ENCODE measurements at regions not wholly inside any gene's neighbourhood (a gene's known extent, or its start where the extent isn't known, plus 50 kb on each side); places are given as distances from the start of the nearest gene placed in this dataset.
"Not testable (repeated sequence)": the region's sequence is repeated elsewhere in the genome, so short reads cannot be mapped to it uniquely, and the experiment has no call there.

DNA sequence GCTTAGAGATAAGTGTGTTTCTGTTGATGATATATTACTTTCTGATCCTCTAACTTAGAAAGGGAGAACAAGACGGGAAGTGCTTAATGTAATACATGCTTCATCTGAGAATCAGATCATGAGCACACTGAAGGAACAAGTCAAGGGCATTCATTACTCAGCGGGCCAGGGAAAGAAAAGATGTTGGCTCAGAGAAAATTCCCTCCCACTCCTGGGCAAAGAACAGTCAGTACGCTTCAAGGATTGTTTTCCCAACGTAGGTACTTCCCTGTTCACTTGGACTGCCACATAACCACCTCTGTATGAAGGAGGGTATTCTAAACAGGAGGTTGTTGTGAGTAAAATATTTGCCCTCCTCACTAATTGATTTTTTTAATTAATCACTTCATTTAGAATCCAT is 374.5 kb upstream of the FMR1 start:
- intact Hi-C loops (cut with micrococcal nuclease): no loop called here
- Histone ChIP-seq H3K9me3 (ENCODE audit: control insufficient read depth, insufficient read depth, low read length) (no peaks in the 10 kb centered on the region), H3K27ac (ENCODE audit: low read length) (no peak overlapping the region), H3K36me3 (ENCODE audit: control insufficient read depth, insufficient read depth, low read length) (no peaks in the 10 kb centered on the region), H3K27me3 (ENCODE audit: control insufficient read depth, insufficient read depth, low read length) (no peaks in the 10 kb centered on the region), H3K4me3 (ENCODE audit: low read length) (no peak overlapping the region), H3K4me1 (ENCODE audit: control insufficient read depth, insufficient read depth, low read length) (no peaks in the 10 kb centered on the region)
- 86% methylated on average over 2 of the region's 4 CpGs for WGBS (ENCODE audit: insufficient coverage)
- Mint-ChIP-seq H3K27ac (no peak overlapping the region), H3K4me3 (no peak overlapping the region), H3K4me1 (no peaks in the 10 kb centered on the region), H3K27me3 (ENCODE audit: low read depth in 2 of 2) (no peaks in the 10 kb centered on the region), H3K36me3 (no peaks in the 10 kb centered on the region), H3K9me3 (peaks cover 0 to 3% of the 10 kb centered on the region in 2 donors)
- ATAC-seq (no peak), DNase-seq (no peak)
- TF ChIP-seq, protein P1, sequence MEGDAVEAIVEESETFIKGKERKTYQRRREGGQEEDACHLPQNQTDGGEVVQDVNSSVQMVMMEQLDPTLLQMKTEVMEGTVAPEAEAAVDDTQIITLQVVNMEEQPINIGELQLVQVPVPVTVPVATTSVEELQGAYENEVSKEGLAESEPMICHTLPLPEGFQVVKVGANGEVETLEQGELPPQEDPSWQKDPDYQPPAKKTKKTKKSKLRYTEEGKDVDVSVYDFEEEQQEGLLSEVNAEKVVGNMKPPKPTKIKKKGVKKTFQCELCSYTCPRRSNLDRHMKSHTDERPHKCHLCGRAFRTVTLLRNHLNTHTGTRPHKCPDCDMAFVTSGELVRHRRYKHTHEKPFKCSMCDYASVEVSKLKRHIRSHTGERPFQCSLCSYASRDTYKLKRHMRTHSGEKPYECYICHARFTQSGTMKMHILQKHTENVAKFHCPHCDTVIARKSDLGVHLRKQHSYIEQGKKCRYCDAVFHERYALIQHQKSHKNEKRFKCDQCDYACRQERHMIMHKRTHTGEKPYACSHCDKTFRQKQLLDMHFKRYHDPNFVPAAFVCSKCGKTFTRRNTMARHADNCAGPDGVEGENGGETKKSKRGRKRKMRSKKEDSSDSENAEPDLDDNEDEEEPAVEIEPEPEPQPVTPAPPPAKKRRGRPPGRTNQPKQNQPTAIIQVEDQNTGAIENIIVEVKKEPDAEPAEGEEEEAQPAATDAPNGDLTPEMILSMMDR (IDR thresholded peaks at IDR 0.05): no peak

DNA sequence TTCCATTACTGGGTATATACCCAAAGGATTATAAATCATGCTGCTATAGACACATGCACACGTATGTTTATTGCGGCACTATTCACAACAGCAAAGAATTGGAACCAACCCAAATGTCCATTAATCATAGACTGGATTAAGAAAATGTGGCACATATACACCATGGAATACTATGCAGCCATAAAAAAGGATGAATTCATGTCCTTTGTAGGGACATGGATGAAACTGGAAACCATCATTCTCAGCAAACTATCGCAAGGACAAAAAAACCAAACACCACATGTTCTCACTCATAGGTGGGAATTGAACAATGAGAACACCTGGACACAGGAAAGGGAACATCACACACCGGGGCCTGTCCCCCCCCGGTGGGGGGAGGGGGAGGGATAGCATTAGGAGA is 363.7 kb upstream of the FMR1 start:
- H3K9me3 ChIP-seq (ENCODE audit: control insufficient read depth, insufficient read depth, low read length); H3K4me1 ChIP-seq (ENCODE audit: control insufficient read depth, insufficient read depth, low read length); H3K36me3 Mint-ChIP-seq; intact Hi-C loops (cut with micrococcal nuclease); DNase-seq; H3K9me3 Mint-ChIP-seq; H3K27me3 ChIP-seq (ENCODE audit: control insufficient read depth, insufficient read depth, low read length); H3K27ac ChIP-seq (ENCODE audit: low read length); H3K27me3 Mint-ChIP-seq (ENCODE audit: low read depth in 2 of 2); H3K36me3 ChIP-seq (ENCODE audit: control insufficient read depth, insufficient read depth, low read length); H3K4me1 Mint-ChIP-seq; H3K4me3 Mint-ChIP-seq; H3K4me3 ChIP-seq (ENCODE audit: low read length); H3K27ac Mint-ChIP-seq; ATAC-seq: not testable (repeated sequence)
- 100% methylated on average over 2 of the region's 5 CpGs for WGBS (ENCODE audit: insufficient coverage)

DNA sequence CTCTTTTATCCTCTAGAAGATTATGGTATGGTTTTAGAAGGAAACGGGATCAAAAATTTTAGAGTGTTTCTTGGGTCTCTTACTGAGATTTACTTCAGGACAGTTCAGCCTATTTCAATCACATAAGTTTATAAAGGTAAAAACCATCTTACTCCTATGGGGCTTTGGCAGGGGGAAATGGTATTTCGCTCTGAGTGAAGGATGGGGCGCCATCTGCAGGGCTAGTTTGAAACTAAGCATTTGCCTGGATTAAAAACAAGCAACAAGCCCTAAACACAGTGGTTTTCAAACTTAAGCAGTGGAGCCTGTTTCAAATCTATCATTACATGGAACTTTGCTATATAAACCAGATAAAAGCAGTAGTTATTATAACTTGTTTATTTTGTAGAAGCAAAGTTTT is 361.5 kb upstream of the FMR1 start:
- no peak overlapping the region for H3K27ac Mint-ChIP-seq
- WGBS (ENCODE audit: insufficient coverage): no CpG with 5 or more reads among the region's 3 CpGs
- ATAC-seq (no peak), DNase-seq (no peak)
- H3K36me3 ChIP-seq (ENCODE audit: control insufficient read depth, insufficient read depth, low read length): no peaks in the 10 kb centered on the region
- H3K27me3 ChIP-seq (ENCODE audit: control insufficient read depth, insufficient read depth, low read length): no peaks in the 10 kb centered on the region
- H3K4me1 ChIP-seq (ENCODE audit: control insufficient read depth, insufficient read depth, low read length): no peaks in the 10 kb centered on the region
- no peaks in the 10 kb centered on the region for H3K4me1 Mint-ChIP-seq
- H3K9me3 ChIP-seq (ENCODE audit: control insufficient read depth, insufficient read depth, low read length): no peaks in the 10 kb centered on the region
- TF ChIP-seq, protein P1 (IDR thresholded peaks at IDR 0.05): no peak
- H3K9me3 Mint-ChIP-seq: peaks cover 2 to 3% of the 10 kb centered on the region in 2 donors
- H3K4me3 ChIP-seq (ENCODE audit: low read length): no peak overlapping the region
- H3K27ac ChIP-seq (ENCODE audit: low read length): no peak overlapping the region
- no peaks in the 10 kb centered on the region for H3K27me3 Mint-ChIP-seq (ENCODE audit: low read depth in 2 of 2)
- H3K4me3 Mint-ChIP-seq: no peak overlapping the region
- no peaks in the 10 kb centered on the region for H3K36me3 Mint-ChIP-seq
- intact Hi-C loops (cut with micrococcal nuclease): no loop called here

DNA sequence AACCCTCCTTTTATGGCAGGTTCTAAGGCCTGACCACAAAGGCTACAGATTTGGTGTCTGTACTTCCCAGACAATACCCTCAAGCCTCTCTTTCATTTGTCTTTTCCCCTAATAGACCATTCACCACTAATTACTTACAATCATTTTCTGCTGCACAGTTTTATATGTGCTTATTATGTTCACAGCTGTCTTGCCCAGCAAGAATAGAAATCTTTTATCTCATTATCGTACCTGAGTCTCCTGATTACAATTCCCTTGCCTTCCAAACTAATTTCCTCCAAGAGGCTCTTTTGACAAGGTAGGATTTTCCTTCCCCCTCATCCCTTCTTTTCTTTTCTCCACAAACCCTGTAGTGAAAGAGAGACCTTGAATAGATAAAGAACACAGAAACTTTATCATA is 352.5 kb upstream of the FMR1 start:
- WGBS (ENCODE audit: insufficient coverage): 44% methylated on average over 1 of the region's 1 CpG
- Histone ChIP-seq H3K36me3 (ENCODE audit: control insufficient read depth, insufficient read depth, low read length) (no peaks in the 10 kb centered on the region), H3K27ac (ENCODE audit: low read length) (no peak overlapping the region), H3K9me3 (ENCODE audit: control insufficient read depth, insufficient read depth, low read length) (no peaks in the 10 kb centered on the region), H3K4me3 (ENCODE audit: low read length) (no peak overlapping the region), H3K4me1 (ENCODE audit: control insufficient read depth, insufficient read depth, low read length) (no peaks in the 10 kb centered on the region), H3K27me3 (ENCODE audit: control insufficient read depth, insufficient read depth, low read length) (no peaks in the 10 kb centered on the region)
- H3K9me3 Mint-ChIP-seq: peaks cover 0 to 3% of the 10 kb centered on the region in 2 donors
- no peak overlapping the region for H3K27ac Mint-ChIP-seq
- no peaks in the 10 kb centered on the region for H3K36me3 Mint-ChIP-seq
- H3K27me3 Mint-ChIP-seq (ENCODE audit: low read depth in 2 of 2): no peaks in the 10 kb centered on the region
- TF ChIP-seq, protein P1 (IDR thresholded peaks at IDR 0.05): no peak
- H3K4me1 Mint-ChIP-seq: no peaks in the 10 kb centered on the region
- H3K4me3 Mint-ChIP-seq: no peak overlapping the region
- no peak for ATAC-seq
- intact Hi-C loops (cut with micrococcal nuclease): no loop called here
- DNase-seq: no peak
